H1 (cell line): ENCODE measurements at regions not wholly inside any gene's neighbourhood (a gene's known extent, or its start where the extent isn't known, plus 50 kb on each side); places are given as distances from the start of the nearest gene placed in this dataset.

Source experiments
- CTCF ChIA-PET: fragments of 300-600 bp; sonication (Branson Sonifier 250); formaldehyde crosslinking; loops from one replicate; lab custom pipeline; 2021; ENCODE audit not compliant: partially characterized antibody; lab: Charles Lee
- POLR2A ChIA-PET: fragments of 300-600 bp; sonication (Branson Sonifier 250); formaldehyde crosslinking; loops from one replicate; lab custom pipeline; 2021; ENCODE audit warnings: inconsistent platforms; ENCODE audit not compliant: partially characterized antibody; lab: Charles Lee
- DNase-seq, 2 experiments: peaks; one replicate each; pipeline versions ENCODE4 v3.0.0 to v3.0.0-alpha.2; 2010 to 2022; ENCODE audit warnings: low spot score in 2 of 2, low read depth in 1 of 2, mixed read lengths in 1 of 2
- FAIRE-seq: peaks from 2 replicates; lab custom pipeline; 2011; peaks lifted over from hg19 to GRCh38; lab: Jason Lieb, UNC
- H2AFZ ChIP-seq: 2 replicates; pipeline ENCODE4 v1.8.1; 2012; ENCODE audit warnings: low read length, inconsistent platforms
- H2AK5ac ChIP-seq: 2 replicates; pipeline ENCODE4 v1.6.1; 2013; ENCODE audit warnings: low read depth, low read length
- H2BK120ac ChIP-seq: replicated peaks from 2 replicates; pipeline ENCODE3; 2013; ENCODE audit warnings: low read depth, low read length, inconsistent platforms
- H2BK12ac ChIP-seq: 2 replicates; pipeline ENCODE4 v1.6.1; 2013; ENCODE audit warnings: low read depth, low read length
- H2BK15ac ChIP-seq: 2 replicates; pipeline ENCODE4 v1.6.1; 2013; ENCODE audit warnings: low read length
- H2BK20ac ChIP-seq: 2 replicates; pipeline ENCODE4 v1.6.1; 2013; ENCODE audit warnings: low read length
- H2BK5ac ChIP-seq: 2 replicates; pipeline ENCODE4 v1.6.1; 2013; ENCODE audit warnings: low read depth, low read length
- H3K14ac ChIP-seq: 2 replicates; pipeline ENCODE4 v1.6.1; 2013; ENCODE audit warnings: inconsistent platforms; ENCODE audit not compliant: insufficient read length
- H3K18ac ChIP-seq: 2 replicates; pipeline ENCODE4 v1.6.1; 2013; ENCODE audit warnings: low read length; ENCODE audit errors: extremely low read depth
- H3K23ac ChIP-seq: 2 replicates; pipeline ENCODE4 v1.6.1; 2013; ENCODE audit warnings: inconsistent platforms; ENCODE audit not compliant: insufficient read length
- H3K23me2 ChIP-seq: 2 replicates; pipeline ENCODE4 v1.6.1; 2013; ENCODE audit warnings: low read depth, low read length
- H3K27ac ChIP-seq: 2 replicates; pipeline ENCODE4 v1.6.1; 2011; ENCODE audit warnings: low read depth, low read length, inconsistent platforms
- H3K27me3 ChIP-seq, 4 experiments: replicated peaks in 1 of 4; 1 replicate in 1 of 4; 2 replicates in 3 of 4; pipeline versions ENCODE4 v1.6.1 to v1.8.1; 2011 to 2013; ENCODE audit warnings: low read length in 3 of 4, mild to moderate bottlenecking in 3 of 4, inconsistent platforms in 2 of 4, mixed read lengths in 2 of 4, moderate library complexity in 1 of 4; ENCODE audit not compliant: control insufficient read depth in 3 of 4, insufficient read depth in 3 of 4; ENCODE audit errors: extremely low read depth in 1 of 4
- H3K36me3 ChIP-seq, 4 experiments: 2 replicates each; pipeline versions ENCODE4 v1.6.1 to v1.8.1; 2011 to 2013; ENCODE audit warnings: mild to moderate bottlenecking in 4 of 4, low read length in 3 of 4, moderate library complexity in 2 of 4, control low read depth in 1 of 4, inconsistent platforms in 1 of 4; ENCODE audit not compliant: insufficient read depth in 4 of 4, control insufficient read depth in 2 of 4
- H3K4ac ChIP-seq: replicated peaks from 2 replicates; pipeline ENCODE3; 2013; ENCODE audit warnings: low read length, low read depth, mixed read lengths, inconsistent platforms; ENCODE audit not compliant: insufficient read length
- H3K4me1 ChIP-seq, 4 experiments: replicated peaks in 1 of 4; 1 replicate in 1 of 4; 2 replicates in 3 of 4; pipeline versions ENCODE4 v1.6.1 to v1.8.1; 2011 to 2013; ENCODE audit warnings: low read length in 3 of 4, inconsistent platforms in 2 of 4, mixed read lengths in 1 of 4; ENCODE audit not compliant: insufficient read depth in 4 of 4, control insufficient read depth in 3 of 4
- H3K4me2 ChIP-seq, 2 experiments: 2 replicates each; pipeline versions ENCODE4 v1.6.1 to v1.8.1; 2011 to 2013; ENCODE audit warnings: low read depth in 2 of 2, low read length in 2 of 2, control low read depth in 1 of 2, inconsistent platforms in 1 of 2, mild to moderate bottlenecking in 1 of 2; ENCODE audit not compliant: insufficient read depth in 1 of 2
- H3K4me3 ChIP-seq, 4 experiments: fragments of 200-600, 300-600 bp in 1 of 4; sonication (generic), shearing (Covaris generic), sonication (Bioruptor Twin) in 1 of 4; 2 replicates each; pipeline versions ENCODE4 v1.5.1 to v1.8.1; 2011 to 2016; ENCODE audit warnings: low read length in 4 of 4, low read depth in 3 of 4, control low read depth in 2 of 4, inconsistent platforms in 2 of 4, mild to moderate bottlenecking in 2 of 4, mixed read lengths in 1 of 4, moderate library complexity in 1 of 4; ENCODE audit not compliant: insufficient read depth in 2 of 4; ENCODE audit errors: extremely low read depth in 1 of 4
- H3K56ac ChIP-seq: replicated peaks from 2 replicates; pipeline ENCODE3; 2013; ENCODE audit warnings: low read depth, mild to moderate bottlenecking, mixed read lengths, low read length, inconsistent platforms; ENCODE audit not compliant: insufficient read length
- H3K79me1 ChIP-seq: 2 replicates; pipeline ENCODE4 v1.6.1; 2013; ENCODE audit warnings: low read depth, low read length, control low read depth
- H3K79me2 ChIP-seq, 2 experiments: 2 replicates each; pipeline versions ENCODE4 v1.6.1 to v1.8.1; 2012 to 2013; ENCODE audit warnings: low read length in 2 of 2, mild to moderate bottlenecking in 2 of 2, inconsistent platforms in 1 of 2; ENCODE audit not compliant: insufficient read depth in 2 of 2, control insufficient read depth in 1 of 2
- H3K9ac ChIP-seq, 4 experiments: replicated peaks in 1 of 4; 1 replicate in 1 of 4; 2 replicates in 3 of 4; pipeline versions ENCODE4 v1.6.1 to v1.8.1; 2011 to 2013; ENCODE audit warnings: low read depth in 3 of 4, low read length in 3 of 4, control low read depth in 2 of 4, mild to moderate bottlenecking in 2 of 4, moderate library complexity in 2 of 4, inconsistent platforms in 1 of 4; ENCODE audit errors: extremely low read depth in 1 of 4
- H3K9me3 ChIP-seq, 2 experiments: 2 replicates each; pipeline versions ENCODE4 v1.6.1 to v1.8.1; 2012 to 2013; ENCODE audit warnings: mild to moderate bottlenecking in 2 of 2, moderate library complexity in 2 of 2, control low read depth in 1 of 2, inconsistent platforms in 1 of 2, low read depth in 1 of 2, low read length in 1 of 2, mixed read lengths in 1 of 2; ENCODE audit not compliant: insufficient read depth in 2 of 2
- H4K20me1 ChIP-seq, 2 experiments: replicated peaks in 1 of 2; 2 replicates each; pipeline versions ENCODE3 to v1.8.1; 2011 to 2013; ENCODE audit warnings: inconsistent platforms in 2 of 2, low read length in 2 of 2, mild to moderate bottlenecking in 1 of 2; ENCODE audit not compliant: insufficient read depth in 2 of 2, control insufficient read depth in 1 of 2
- H4K5ac ChIP-seq: 2 replicates; pipeline ENCODE4 v1.6.1; 2013; ENCODE audit warnings: low read length, low read depth, mixed read lengths, inconsistent platforms; ENCODE audit not compliant: insufficient read length
- H4K8ac ChIP-seq: 2 replicates; pipeline ENCODE4 v1.8.0; 2013; ENCODE audit warnings: mild to moderate bottlenecking, moderate library complexity, low read length, inconsistent platforms; ENCODE audit not compliant: insufficient read depth; ENCODE audit errors: extremely low read depth
- H4K91ac ChIP-seq: replicated peaks from 2 replicates; pipeline ENCODE3; 2013; ENCODE audit warnings: low read length, mixed read lengths, inconsistent platforms; ENCODE audit not compliant: insufficient read length
- CEBPB ChIP-seq: IDR thresholded peaks from 2 replicates; pipeline ENCODE4 v1.6.1; 2012; ENCODE audit warnings: low read depth, low read length
- CTCF ChIP-seq, 3 experiments: IDR thresholded peaks; 1 replicate in 2 of 3; 2 replicates in 1 of 3; pipeline versions ENCODE4 v1.5.1 to v1.6.1; 2011; ENCODE audit warnings: low read length in 3 of 3, mild to moderate bottlenecking in 3 of 3, inconsistent platforms in 2 of 3, low read depth in 1 of 3, moderate library complexity in 1 of 3; ENCODE audit not compliant: insufficient read depth in 1 of 3; ENCODE audit errors: control extremely low read depth in 1 of 3
- FOSL1 ChIP-seq: IDR thresholded peaks from 2 replicates; pipeline ENCODE4 v1.6.1; 2011; ENCODE audit warnings: mild to moderate bottlenecking, low read depth, low read length, moderate library complexity; ENCODE audit not compliant: insufficient read depth
- JUN ChIP-seq: IDR thresholded peaks from 2 replicates; pipeline ENCODE4 v1.6.1; 2011; ENCODE audit warnings: low read depth, mild to moderate bottlenecking, improper control_type of control experiment, low read length
- KDM1A ChIP-seq: fragments of 200-600, 300-600 bp; sonication (generic); IDR thresholded peaks from 2 replicates; pipeline ENCODE4 v1.7.1; 2016; ENCODE audit warnings: mild to moderate bottlenecking, low read length, borderline replicate concordance
- KDM4A ChIP-seq: IDR thresholded peaks from one replicate; pipeline ENCODE4 v1.7.1; 2012; ENCODE audit warnings: low read depth, mild to moderate bottlenecking, moderate library complexity, low read length, inconsistent platforms; ENCODE audit not compliant: severe bottlenecking
- KDM5A ChIP-seq: fragments of 200-600 bp; IDR thresholded peaks from 2 replicates; pipeline ENCODE4 v1.7.1; 2012; ENCODE audit warnings: mild to moderate bottlenecking, low read length, inconsistent platforms, mixed read lengths
- MAFK ChIP-seq: IDR thresholded peaks from 2 replicates; pipeline ENCODE4 v1.6.1; 2012; ENCODE audit warnings: low read depth, mild to moderate bottlenecking, improper control_type of control experiment, low read length
- NANOG ChIP-seq: IDR thresholded peaks from 2 replicates; pipeline ENCODE4 v1.6.1; 2011; ENCODE audit warnings: low read length, low read depth, mild to moderate bottlenecking, inconsistent platforms; ENCODE audit not compliant: insufficient read depth, poor library complexity, severe bottlenecking
- POU5F1 ChIP-seq: IDR thresholded peaks from 2 replicates; pipeline ENCODE4 v1.6.1; 2011; ENCODE audit warnings: low read depth, mild to moderate bottlenecking, low read length, moderate library complexity
- SUZ12 ChIP-seq: fragments of 200-600 bp; sonication (generic); IDR thresholded peaks from 2 replicates; pipeline ENCODE4 v1.6.1; 2012; ENCODE audit warnings: mild to moderate bottlenecking, inconsistent platforms, low read length, moderate library complexity, mixed read lengths
- TCF12 ChIP-seq: IDR thresholded peaks from 2 replicates; pipeline ENCODE4 v1.6.1; 2011; ENCODE audit warnings: low read depth, mild to moderate bottlenecking, low read length
- YY1 ChIP-seq: IDR thresholded peaks from 2 replicates; pipeline ENCODE4 v1.6.1; 2011; ENCODE audit warnings: low read depth, mild to moderate bottlenecking, low read length
- WGBS, 2 experiments: shearing (Covaris generic) in 1 of 2; methylation state at CpG; one replicate each; pipeline versions ENCODE4 v1.1.6 to v1.1.7; 2013 to 2015; ENCODE audit warnings: low lambda C conversion rate in 2 of 2, mixed read lengths in 2 of 2, inconsistent platforms in 1 of 2, low coverage in 1 of 2, missing lambda C conversion rate in 1 of 2; ENCODE audit not compliant: insufficient replicate concordance in 2 of 2, insufficient coverage in 1 of 2, insufficient read length in 1 of 2; ENCODE audit errors: extremely low coverage in 1 of 2, missing lambda C conversion rate in 1 of 2; 5-methylcytosine and 5-hydroxymethylcytosine counted together

DNA sequence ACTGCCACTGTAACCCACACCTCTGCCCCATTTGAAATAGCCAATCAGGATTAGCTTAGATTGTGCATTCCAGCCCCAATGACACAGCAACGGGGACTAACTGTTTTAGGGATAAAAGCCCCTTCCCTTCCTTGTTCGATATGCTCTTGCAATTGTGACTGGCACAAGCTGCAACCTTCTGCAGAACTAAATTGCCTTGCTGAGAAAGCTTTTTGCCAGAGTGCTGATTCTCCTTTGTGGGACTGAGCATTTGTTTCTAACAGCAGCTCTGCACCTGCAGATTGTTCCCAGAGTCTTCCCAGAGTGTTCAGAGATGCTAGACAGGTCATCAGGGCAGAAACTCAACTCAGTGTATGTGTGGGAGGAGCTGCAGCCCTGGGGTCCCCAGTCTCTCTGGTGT, 115.8 kb downstream of the ZNF675 start:
- Histone ChIP-seq H3K4me2 (no peak overlapping the region), H4K91ac (no peak overlapping the region), H3K18ac (no peak overlapping the region), H3K4me1 (no peaks in the 10 kb centered on the region), H2BK20ac (no peak overlapping the region), H2BK5ac (no peak overlapping the region), H2BK12ac (no peak overlapping the region), H4K8ac (no peak overlapping the region), H2AFZ (no peak overlapping the region), H3K27ac (no peak overlapping the region), H4K20me1 (no peaks in the 10 kb centered on the region), H3K56ac (no peak overlapping the region), H3K79me2 (no peaks in the 10 kb centered on the region), H2AK5ac (no peak overlapping the region), H3K23me2 (no peaks in the 10 kb centered on the region), H3K14ac (no peak overlapping the region), H3K27me3 (no peaks in the 10 kb centered on the region), H2BK120ac (no peak overlapping the region), H3K36me3 (no peaks in the 10 kb centered on the region), H3K4me3 (no peak overlapping the region), H3K4ac (no peak overlapping the region), H2BK15ac (no peak overlapping the region), H4K5ac (no peak overlapping the region), H3K79me1 (no peaks in the 10 kb centered on the region), H3K23ac (no peak overlapping the region), H3K9ac (no peak overlapping the region), H3K9me3 (peaks cover 36 to 57% of the 10 kb centered on the region in 2 experiments; a peak in 3 of 4 replicates)
- 73% methylated on average over 2 of the region's 2 CpGs; no CpG with 5 or more reads in 1 of the 2 experiments for WGBS, 2 experiments
- DNase-seq, result no peak
- CTCF ChIA-PET, result interaction anchor here (0.7 to 1.0 kb wide), 2 partner anchors 19 to 604 kb away, joined by 3 read pairs; no protein-coding TSS in a partner anchor
- POLR2A ChIA-PET, result no interaction called here
- no peak for FAIRE-seq
- TF ChIP-seq NANOG (no peak), MAFK (no peak), FOSL1 (no peak), TCF12 (no peak), KDM4A (no peak), YY1 (no peak), SUZ12 (no peak), JUN (no peak), CEBPB (no peak), KDM5A (no peak), KDM1A (no peak), POU5F1 (no peak), CTCF (IDR thresholded peaks at IDR 0.05; ENCODE audit: control extremely low read depth in 1 of 3, insufficient read depth in 1 of 3, low read depth in 1 of 3, low read length in 3 of 3) (no peak)
